ENCODE measurements at regions not wholly inside any gene's neighbourhood (a gene's known extent, or its start where the extent isn't known, plus 50 kb on each side); places are given as distances from the start of the nearest gene placed in this dataset.

GRCh38 chr3:170759511-170760173, 110.4 kb downstream of the RPL22L1 start:
- no peak for ATAC-seq
- TF ChIP-seq CTCF (IDR thresholded peaks at IDR 0.05) = no peak
- no peak for DNase-seq
- H3K9me3 ChIP-seq = no peaks in the 10 kb centered on the region
- H3K36me3 ChIP-seq = no peaks in the 10 kb centered on the region
- H3K4me1 ChIP-seq = no peaks in the 10 kb centered on the region
- H3K27ac ChIP-seq = no peak overlapping the region
- no peaks in the 10 kb centered on the region for H3K27me3 ChIP-seq
- H3K4me3 ChIP-seq = no peak overlapping the region
- intact Hi-C loops (cut with DNase I) = no loop called here

GRCh38 chr3:170757038-170757437, 113.0 kb downstream of the RPL22L1 start:
- no peak for DNase-seq
- Histone ChIP-seq H3K4me1 (peaks cover 2% of the 10 kb centered on the region), H3K4me3 (no peak overlapping the region), H3K36me3 (no peaks in the 10 kb centered on the region), H3K9me3 (no peaks in the 10 kb centered on the region), H3K27me3 (no peaks in the 10 kb centered on the region), H3K27ac (no peak overlapping the region)
- intact Hi-C loops (cut with DNase I) = no loop called here
- ATAC-seq = no peak
- no peak for TF ChIP-seq CTCF (IDR thresholded peaks at IDR 0.05)

GRCh38 chr3:170754311-170754693, 115.7 kb downstream of the RPL22L1 start:
- Histone ChIP-seq H3K4me1 (peaks cover 10% of the 10 kb centered on the region), H3K4me3 (no peak overlapping the region), H3K9me3 (no peaks in the 10 kb centered on the region), H3K36me3 (no peaks in the 10 kb centered on the region), H3K27ac (no peak overlapping the region), H3K27me3 (no peaks in the 10 kb centered on the region)
- ATAC-seq (no peak), DNase-seq (no peak)
- no peak for TF ChIP-seq CTCF (IDR thresholded peaks at IDR 0.05)
- intact Hi-C loops (cut with DNase I) = no loop called here

- no peak overlapping the region for H3K4me3 ChIP-seq
- H3K27me3 ChIP-seq = no peaks in the 10 kb centered on the region
- ATAC-seq (no peak), DNase-seq (no peak)
- H3K27ac ChIP-seq = no peak overlapping the region
- H3K9me3 ChIP-seq = no peaks in the 10 kb centered on the region
- H3K36me3 ChIP-seq = no peaks in the 10 kb centered on the region
- TF ChIP-seq CTCF (IDR thresholded peaks at IDR 0.05) = no peak
- intact Hi-C loops (cut with DNase I) = no loop called here
- peaks cover 10% of the 10 kb centered on the region for H3K4me1 ChIP-seq
Observed at GRCh38 chr3:170753421-170754310, 116.3 kb downstream of the RPL22L1 start.

GRCh38 chr3:170752571-170753155, 117.3 kb downstream of the RPL22L1 start:
- no peak for ATAC-seq
- Histone ChIP-seq H3K4me3 (no peak overlapping the region), H3K4me1 (peaks cover 10% of the 10 kb centered on the region), H3K27me3 (no peaks in the 10 kb centered on the region), H3K27ac (no peak overlapping the region), H3K36me3 (no peaks in the 10 kb centered on the region), H3K9me3 (no peaks in the 10 kb centered on the region)
- intact Hi-C loops (cut with DNase I) = no loop called here
- no peak for TF ChIP-seq CTCF (IDR thresholded peaks at IDR 0.05)
- no peak for DNase-seq
